K562 (cell line): ENCODE measurements at regions not wholly inside any gene's neighbourhood (a gene's known extent, or its start where the extent isn't known, plus 50 kb on each side); places are given as distances from the start of the nearest gene placed in this dataset.

Experiments used
- BRCA1 ChIP-seq, 2 experiments: fragments of 450-650 bp in 1 of 2; sonication (generic) in 1 of 2; formaldehyde crosslinking in 1 of 2; IDR thresholded peaks; 2 replicates each; pipeline versions ENCODE4 v1.5.0 to v1.6.1; 2017 to 2020; ENCODE audit warnings: mild to moderate bottlenecking in 1 of 2, missing genetic modification reagents in 1 of 2
- KDM5B ChIP-seq: fragments of 200-600 bp; sonication (generic); IDR thresholded peaks from 2 replicates; pipeline ENCODE4 v1.6.1; 2012; ENCODE audit warnings: low read depth, mild to moderate bottlenecking, moderate library complexity, low read length, control low read depth, inconsistent platforms; ENCODE audit not compliant: insufficient replicate concordance
- MAZ ChIP-seq, 2 experiments: fragments of 450-650 bp in 1 of 2; sonication (generic) in 1 of 2; formaldehyde crosslinking; IDR thresholded peaks in 1 of 2; conservative IDR thresholded peaks in 1 of 2; 2 replicates each; pipeline versions ENCODE4 v1.4.0 to v1.5.0; 2020; ENCODE audit warnings: mild to moderate bottlenecking in 1 of 2, missing genetic modification reagents in 1 of 2
- MTF1 ChIP-seq: fragments of 250-450 bp; sonication (Bioruptor Pico); IDR thresholded peaks from 2 replicates; pipeline ENCODE4 v1.9.0; 2021; ENCODE audit warnings: moderate library complexity, mild to moderate bottlenecking, inconsistent platforms, borderline replicate concordance
- PCBP2 ChIP-seq: fragments of 200-400 bp; formaldehyde crosslinking; IDR thresholded peaks from 2 replicates; pipeline ENCODE4 v1.6.1; 2018; ENCODE audit warnings: low read length, low read depth, mild to moderate bottlenecking, moderate library complexity; ENCODE audit not compliant: poor library complexity, severe bottlenecking
- POLR2A ChIP-seq: fragments of 450-650 bp; conservative IDR thresholded peaks from 2 replicates; pipeline ENCODE4 v1.6.1; 2016
- RAD21 ChIP-seq, 2 experiments: fragments of 250-450 bp in 1 of 2; fragments of 450-650 bp in 1 of 2; sonication (Bioruptor Pico) in 1 of 2; formaldehyde crosslinking in 1 of 2; IDR thresholded peaks in 1 of 2; conservative IDR thresholded peaks in 1 of 2; 2 replicates each; pipeline versions ENCODE4 v1.4.0 to v1.8.0; 2020 to 2022; ENCODE audit warnings: mild to moderate bottlenecking in 2 of 2, moderate library complexity in 1 of 2
- ZBED1 ChIP-seq: IDR thresholded peaks from 2 replicates; pipeline ENCODE4 v1.6.1; 2014
- ZNF24 ChIP-seq: fragments of 450-650 bp; IDR thresholded peaks from 2 replicates; pipeline ENCODE4 v1.6.1; 2016
- TF ChIP-seq, protein P1 (sequence below), 3 experiments: IDR thresholded peaks in 2 of 3; conservative IDR thresholded peaks in 1 of 3; 2 replicates each; pipeline ENCODE4 v1.5.1; 2011 to 2012; ENCODE audit warnings: low read length in 3 of 3, mild to moderate bottlenecking in 3 of 3, control low read depth in 2 of 3, improper control_type of control experiment in 1 of 3, inconsistent platforms in 1 of 3, low read depth in 1 of 3, mixed read lengths in 1 of 3, moderate library complexity in 1 of 3; ENCODE audit not compliant: insufficient read depth in 2 of 3
- TF ChIP-seq, protein P2 (sequence below): sonication (generic); formaldehyde crosslinking; IDR thresholded peaks from 2 replicates; pipeline ENCODE4 v1.5.0; 2020; ENCODE audit warnings: missing genetic modification reagents
- TF ChIP-seq, protein P3 (sequence below): sonication (generic); formaldehyde crosslinking; IDR thresholded peaks from 2 replicates; pipeline ENCODE4 v1.8.0; 2022; ENCODE audit warnings: mild to moderate bottlenecking, low read depth, missing genetic modification reagents
- TF ChIP-seq, protein P4 (sequence below), 2 experiments: fragments of 200-800 bp in 1 of 2; sonication (Bioruptor generic) in 1 of 2; sonication (generic) in 1 of 2; formaldehyde crosslinking in 1 of 2; IDR thresholded peaks in 1 of 2; conservative IDR thresholded peaks in 1 of 2; 2 replicates each; pipeline versions ENCODE4 v1.5.0 to v1.6.1; 2016 to 2020; ENCODE audit warnings: missing compliant biosample characterization in 1 of 2, missing genetic modification characterization in 1 of 2, missing genetic modification reagents in 1 of 2
- TF ChIP-seq, protein P5 (sequence below): fragments of 150-350 bp; IDR thresholded peaks from 2 replicates; pipeline ENCODE4 v1.6.1; 2014; ENCODE audit warnings: low read depth, mild to moderate bottlenecking, low read length, borderline replicate concordance

DNA sequence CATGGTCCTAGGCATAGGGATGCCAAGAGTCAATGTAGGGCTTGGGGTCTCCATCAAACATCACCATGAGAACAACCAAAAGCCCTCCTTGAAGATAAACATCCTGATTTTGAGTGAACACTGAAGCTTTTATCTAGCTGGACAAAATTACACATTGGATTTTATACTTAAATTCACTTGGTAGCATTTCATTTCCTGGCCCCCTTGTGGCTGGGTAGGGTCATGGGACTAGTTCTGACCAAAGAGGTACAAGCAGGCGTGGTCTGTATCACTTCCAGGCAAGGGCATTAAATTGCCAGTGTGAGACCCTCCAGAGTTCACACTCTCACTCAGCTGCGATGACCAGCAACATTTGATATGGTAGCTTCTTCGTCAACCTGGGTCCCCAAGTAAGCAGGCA is 320.3 kb downstream of the ACTL7B start:
- TF ChIP-seq, protein P1, sequence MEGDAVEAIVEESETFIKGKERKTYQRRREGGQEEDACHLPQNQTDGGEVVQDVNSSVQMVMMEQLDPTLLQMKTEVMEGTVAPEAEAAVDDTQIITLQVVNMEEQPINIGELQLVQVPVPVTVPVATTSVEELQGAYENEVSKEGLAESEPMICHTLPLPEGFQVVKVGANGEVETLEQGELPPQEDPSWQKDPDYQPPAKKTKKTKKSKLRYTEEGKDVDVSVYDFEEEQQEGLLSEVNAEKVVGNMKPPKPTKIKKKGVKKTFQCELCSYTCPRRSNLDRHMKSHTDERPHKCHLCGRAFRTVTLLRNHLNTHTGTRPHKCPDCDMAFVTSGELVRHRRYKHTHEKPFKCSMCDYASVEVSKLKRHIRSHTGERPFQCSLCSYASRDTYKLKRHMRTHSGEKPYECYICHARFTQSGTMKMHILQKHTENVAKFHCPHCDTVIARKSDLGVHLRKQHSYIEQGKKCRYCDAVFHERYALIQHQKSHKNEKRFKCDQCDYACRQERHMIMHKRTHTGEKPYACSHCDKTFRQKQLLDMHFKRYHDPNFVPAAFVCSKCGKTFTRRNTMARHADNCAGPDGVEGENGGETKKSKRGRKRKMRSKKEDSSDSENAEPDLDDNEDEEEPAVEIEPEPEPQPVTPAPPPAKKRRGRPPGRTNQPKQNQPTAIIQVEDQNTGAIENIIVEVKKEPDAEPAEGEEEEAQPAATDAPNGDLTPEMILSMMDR (IDR thresholded peaks at IDR 0.05 in 2 of 3, conservative IDR thresholded peaks at IDR 0.05 in 1 of 3; ENCODE audit: insufficient read depth in 2 of 3, low read depth in 1 of 3, low read length in 3 of 3) = peak; percentile 26 to 47 (median 40); a peak in 5 of 6 replicates
- TF ChIP-seq POLR2A (no peak), RAD21 (CRISPR knock-in tag; conservative IDR thresholded peaks at IDR 0.05 in 1 of 2, IDR thresholded peaks at IDR 0.05 in 1 of 2) (peak in 1 of 2 experiments; percentile 18; a peak in 1 of 4 replicates), MTF1 (CRISPR knock-in tag) (no peak), PCBP2 (no peak), ZNF24 (no peak), BRCA1 (IDR thresholded peaks at IDR 0.05) (no peak), BRCA1 (CRISPR knock-in tag; IDR thresholded peaks at IDR 0.05) (no peak), KDM5B (no peak), MAZ (CRISPR knock-in tag; conservative IDR thresholded peaks at IDR 0.05 in 1 of 2, IDR thresholded peaks at IDR 0.05 in 1 of 2) (no peak), ZBED1 (no peak)
- TF ChIP-seq, protein P2, sequence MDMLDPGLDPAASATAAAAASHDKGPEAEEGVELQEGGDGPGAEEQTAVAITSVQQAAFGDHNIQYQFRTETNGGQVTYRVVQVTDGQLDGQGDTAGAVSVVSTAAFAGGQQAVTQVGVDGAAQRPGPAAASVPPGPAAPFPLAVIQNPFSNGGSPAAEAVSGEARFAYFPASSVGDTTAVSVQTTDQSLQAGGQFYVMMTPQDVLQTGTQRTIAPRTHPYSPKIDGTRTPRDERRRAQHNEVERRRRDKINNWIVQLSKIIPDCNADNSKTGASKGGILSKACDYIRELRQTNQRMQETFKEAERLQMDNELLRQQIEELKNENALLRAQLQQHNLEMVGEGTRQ (CRISPR knock-in tag) = no peak
- TF ChIP-seq, protein P3, sequence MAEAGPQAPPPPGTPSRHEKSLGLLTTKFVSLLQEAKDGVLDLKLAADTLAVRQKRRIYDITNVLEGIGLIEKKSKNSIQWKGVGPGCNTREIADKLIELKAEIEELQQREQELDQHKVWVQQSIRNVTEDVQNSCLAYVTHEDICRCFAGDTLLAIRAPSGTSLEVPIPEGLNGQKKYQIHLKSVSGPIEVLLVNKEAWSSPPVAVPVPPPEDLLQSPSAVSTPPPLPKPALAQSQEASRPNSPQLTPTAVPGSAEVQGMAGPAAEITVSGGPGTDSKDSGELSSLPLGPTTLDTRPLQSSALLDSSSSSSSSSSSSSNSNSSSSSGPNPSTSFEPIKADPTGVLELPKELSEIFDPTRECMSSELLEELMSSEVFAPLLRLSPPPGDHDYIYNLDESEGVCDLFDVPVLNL (CRISPR knock-in tag) = no peak
- TF ChIP-seq, protein P4, sequence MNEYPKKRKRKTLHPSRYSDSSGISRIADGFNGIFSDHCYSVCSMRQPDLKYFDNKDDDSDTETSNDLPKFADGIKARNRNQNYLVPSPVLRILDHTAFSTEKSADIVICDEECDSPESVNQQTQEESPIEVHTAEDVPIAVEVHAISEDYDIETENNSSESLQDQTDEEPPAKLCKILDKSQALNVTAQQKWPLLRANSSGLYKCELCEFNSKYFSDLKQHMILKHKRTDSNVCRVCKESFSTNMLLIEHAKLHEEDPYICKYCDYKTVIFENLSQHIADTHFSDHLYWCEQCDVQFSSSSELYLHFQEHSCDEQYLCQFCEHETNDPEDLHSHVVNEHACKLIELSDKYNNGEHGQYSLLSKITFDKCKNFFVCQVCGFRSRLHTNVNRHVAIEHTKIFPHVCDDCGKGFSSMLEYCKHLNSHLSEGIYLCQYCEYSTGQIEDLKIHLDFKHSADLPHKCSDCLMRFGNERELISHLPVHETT (CRISPR knock-in tag; conservative IDR thresholded peaks at IDR 0.05 in 1 of 2, IDR thresholded peaks at IDR 0.05 in 1 of 2) = no peak
- TF ChIP-seq, protein P5, sequence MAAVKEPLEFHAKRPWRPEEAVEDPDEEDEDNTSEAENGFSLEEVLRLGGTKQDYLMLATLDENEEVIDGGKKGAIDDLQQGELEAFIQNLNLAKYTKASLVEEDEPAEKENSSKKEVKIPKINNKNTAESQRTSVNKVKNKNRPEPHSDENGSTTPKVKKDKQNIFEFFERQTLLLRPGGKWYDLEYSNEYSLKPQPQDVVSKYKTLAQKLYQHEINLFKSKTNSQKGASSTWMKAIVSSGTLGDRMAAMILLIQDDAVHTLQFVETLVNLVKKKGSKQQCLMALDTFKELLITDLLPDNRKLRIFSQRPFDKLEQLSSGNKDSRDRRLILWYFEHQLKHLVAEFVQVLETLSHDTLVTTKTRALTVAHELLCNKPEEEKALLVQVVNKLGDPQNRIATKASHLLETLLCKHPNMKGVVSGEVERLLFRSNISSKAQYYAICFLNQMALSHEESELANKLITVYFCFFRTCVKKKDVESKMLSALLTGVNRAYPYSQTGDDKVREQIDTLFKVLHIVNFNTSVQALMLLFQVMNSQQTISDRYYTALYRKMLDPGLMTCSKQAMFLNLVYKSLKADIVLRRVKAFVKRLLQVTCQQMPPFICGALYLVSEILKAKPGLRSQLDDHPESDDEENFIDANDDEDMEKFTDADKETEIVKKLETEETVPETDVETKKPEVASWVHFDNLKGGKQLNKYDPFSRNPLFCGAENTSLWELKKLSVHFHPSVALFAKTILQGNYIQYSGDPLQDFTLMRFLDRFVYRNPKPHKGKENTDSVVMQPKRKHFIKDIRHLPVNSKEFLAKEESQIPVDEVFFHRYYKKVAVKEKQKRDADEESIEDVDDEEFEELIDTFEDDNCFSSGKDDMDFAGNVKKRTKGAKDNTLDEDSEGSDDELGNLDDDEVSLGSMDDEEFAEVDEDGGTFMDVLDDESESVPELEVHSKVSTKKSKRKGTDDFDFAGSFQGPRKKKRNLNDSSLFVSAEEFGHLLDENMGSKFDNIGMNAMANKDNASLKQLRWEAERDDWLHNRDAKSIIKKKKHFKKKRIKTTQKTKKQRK = no peak
